Retinal pigment epithelial cell (primary cell): ENCODE measurements at regions not wholly inside any gene's neighbourhood (a gene's known extent, or its start where the extent isn't known, plus 50 kb on each side); places are given as distances from the start of the nearest gene placed in this dataset.

Experiments used
- DNase-seq: peaks from one replicate; pipeline ENCODE4 v3.0.0-alpha.2; 2010; ENCODE audit warnings: low read depth
- H3K4me3 ChIP-seq: 2 replicates; pipeline ENCODE4 v1.5.1; 2011; ENCODE audit warnings: mild to moderate bottlenecking, low read length, control low read depth, moderate library complexity
- CTCF ChIP-seq: conservative IDR thresholded peaks from 2 replicates; pipeline ENCODE4 v1.5.1; 2011; ENCODE audit warnings: low read depth, low read length, control low read depth, inconsistent platforms

DNA sequence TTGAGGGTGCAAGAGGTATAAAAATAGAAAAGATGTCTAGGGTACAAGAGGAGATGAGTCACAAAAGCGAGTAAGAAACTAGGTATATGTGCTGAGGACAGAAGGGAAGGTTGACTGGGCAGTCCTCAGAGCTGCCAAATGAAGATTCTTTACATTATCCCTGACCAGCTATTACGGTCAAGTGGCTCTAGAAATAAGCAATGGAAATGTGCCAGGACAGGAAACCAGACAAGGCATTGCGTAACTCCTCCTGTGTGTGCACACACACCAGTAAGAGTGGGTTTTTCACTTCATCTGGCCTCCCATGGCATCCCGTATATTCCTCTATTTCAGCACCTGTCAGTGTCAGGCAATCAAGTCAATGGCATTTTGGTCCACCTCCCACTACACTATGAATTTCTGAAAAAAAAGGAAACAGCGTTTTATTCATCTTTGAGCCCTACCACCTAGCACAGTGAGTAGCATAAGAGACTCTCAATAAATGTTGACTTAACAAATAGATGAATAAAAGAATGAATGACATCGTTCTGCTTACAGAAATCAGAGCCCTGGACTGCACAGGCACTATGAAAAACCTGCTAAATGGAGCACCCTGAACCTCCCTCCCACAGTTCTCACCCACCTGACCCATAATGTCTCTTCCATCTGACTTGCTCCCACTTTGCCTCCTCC, 62.6 kb upstream of the KLF3 start:
- DNase-seq = no peak
- TF ChIP-seq CTCF = no peak
- no peak overlapping the region for H3K4me3 ChIP-seq

GRCh38 chr4:38601916-38602291, 62.1 kb upstream of the KLF3 start:
- TF ChIP-seq CTCF = no peak
- H3K4me3 ChIP-seq = no peak overlapping the region
- no peak for DNase-seq

GRCh38 chr4:38603652-38604051, 60.3 kb upstream of the KLF3 start:
- DNase-seq = no peak
- no peak for TF ChIP-seq CTCF
- H3K4me3 ChIP-seq = no peak overlapping the region

GRCh38 chr4:38605181-38605752, 58.7 kb upstream of the KLF3 start:
- TF ChIP-seq CTCF = no peak

DNA sequence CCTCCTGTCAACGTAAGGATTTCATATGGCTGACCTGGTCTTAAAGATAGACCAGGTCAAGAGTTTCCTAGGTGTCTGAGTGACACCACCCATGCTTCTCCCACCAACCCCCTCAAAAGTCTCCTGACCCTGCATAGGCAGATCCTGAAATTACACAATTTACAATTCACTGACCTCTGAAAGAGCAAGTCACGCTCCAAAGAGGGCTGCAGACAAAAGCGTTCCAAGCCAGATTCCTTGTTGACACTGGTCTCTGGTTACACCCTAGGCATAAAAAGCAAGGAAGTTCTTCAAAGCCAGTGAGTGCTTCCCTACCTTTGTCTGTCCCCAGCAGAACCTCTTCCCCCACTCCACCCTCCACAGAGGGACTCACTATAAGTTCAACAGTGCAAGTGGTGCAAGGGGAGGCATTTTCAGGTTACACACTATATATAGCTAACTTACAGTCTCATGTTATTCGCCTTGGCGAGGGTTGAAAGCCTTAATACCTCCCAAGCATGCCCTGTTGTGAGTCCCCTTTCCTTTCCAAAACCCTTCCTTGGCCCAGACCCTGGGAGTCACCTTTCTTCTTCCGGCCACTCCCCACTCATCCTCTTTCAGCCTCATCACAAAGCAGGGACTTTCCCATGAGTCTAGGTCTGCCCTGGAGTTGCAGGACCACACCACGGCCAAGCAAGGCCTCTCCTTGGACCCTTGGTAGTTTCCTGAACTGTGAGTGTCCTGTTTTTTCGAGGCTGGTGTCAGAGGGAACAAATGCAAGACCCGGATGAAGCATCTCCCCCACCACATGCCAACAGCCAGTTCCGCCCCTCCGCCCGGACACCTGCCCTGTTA, 58.0 kb upstream of the KLF3 start:
- H3K4me3 ChIP-seq = no peak overlapping the region
- DNase-seq = no peak

More at GRCh38 chr4:38605181-38605752, 58.7 kb upstream of the KLF3 start:
- no peak overlapping the region for H3K4me3 ChIP-seq
- DNase-seq = no peak

DNA sequence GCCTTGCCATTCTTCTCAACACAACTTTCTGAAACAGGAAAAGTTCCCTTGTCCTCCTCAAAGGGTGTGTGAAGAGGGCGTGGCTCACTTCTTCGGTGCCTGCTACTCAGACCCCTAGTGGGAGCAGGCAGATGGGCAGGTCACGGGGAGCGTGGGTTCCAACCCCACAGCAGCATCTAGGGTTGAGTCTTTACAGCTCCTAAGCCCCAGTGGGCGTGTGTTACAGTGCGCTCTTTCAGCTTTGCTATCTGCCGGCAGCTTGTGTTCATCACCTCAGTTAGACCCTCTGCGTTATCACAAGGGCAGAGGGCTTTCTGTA, 57.5 kb upstream of the KLF3 start:
- DNase-seq = no peak
- H3K4me3 ChIP-seq = no peak overlapping the region
- no peak for TF ChIP-seq CTCF

More for the DNA sequence above, 58.0 kb upstream of the KLF3 start:
- TF ChIP-seq CTCF = no peak
